A549 (cell line): ENCODE measurements at regions not wholly inside any gene's neighbourhood (a gene's known extent, or its start where the extent isn't known, plus 50 kb on each side); places are given as distances from the start of the nearest gene placed in this dataset.

Source experiments
- ATAC-seq, 2 experiments: fragments of 200-7000 bp in 1 of 2; fragments of >200 bp in 1 of 2; cut with Nextera tagmentation in 1 of 2; cut with Tn5 transposase in 1 of 2; 3 replicates each; pipeline versions ENCODE4 v1.8.0 to v1.9.1; 2018 to 2020; ENCODE audit warnings: mild to moderate bottlenecking in 1 of 2, moderate library complexity in 1 of 2
- CTCF ChIA-PET: fragments of 300-600 bp; sonication (Branson Sonifier 250); formaldehyde crosslinking; extraction: SDS; loops from one replicate; lab custom pipeline; 2021; ENCODE audit warnings: antibody characterized with exemption, inconsistent platforms; lab: Yijun Ruan, JAX
- POLR2A ChIA-PET: fragments of 350-600 bp; formaldehyde crosslinking; extraction: SDS; loops from one replicate; lab custom pipeline; 2021; ENCODE audit warnings: antibody characterized with exemption, inconsistent platforms; lab: Yijun Ruan, JAX
- DNase-seq, 2 experiments: peaks; one replicate each; pipeline versions ENCODE4 v3.0.0 to v3.0.0-alpha.2; 2011 to 2016; ENCODE audit warnings: low read depth in 1 of 2, low spot score in 1 of 2
- FAIRE-seq: peaks from 2 replicates; lab custom pipeline; 2011; peaks lifted over from hg19 to GRCh38; lab: Jason Lieb, UNC
- H3K27ac ChIP-seq, 2 experiments: fragments of >200 bp; sonication (Bioruptor Twin); formaldehyde crosslinking; 3 replicates each; pipeline ENCODE4 v1.5.1; 2016 to 2017
- H3K4me1 ChIP-seq: fragments of >200 bp; sonication (Bioruptor Twin); formaldehyde crosslinking; 3 replicates; pipeline ENCODE4 v1.6.1; 2016
- H3K4me2 ChIP-seq: fragments of >200 bp; sonication (Bioruptor Twin); formaldehyde crosslinking; 3 replicates; pipeline ENCODE4 v1.6.1; 2016
- H3K4me3 ChIP-seq: fragments of >200 bp; sonication (Bioruptor Twin); formaldehyde crosslinking; 3 replicates; pipeline ENCODE4 v1.5.1; 2016
- H3K9me3 ChIP-seq: fragments of >200 bp; sonication (Bioruptor Twin); formaldehyde crosslinking; 3 replicates; pipeline ENCODE4 v1.6.1; 2016
- BHLHE40 ChIP-seq: IDR thresholded peaks from 2 replicates; pipeline ENCODE4 v1.6.1; 2012; ENCODE audit warnings: low read depth, low read length, inconsistent platforms
- CHD4 ChIP-seq: fragments of 200-600 bp; sonication (generic); IDR thresholded peaks from 2 replicates; pipeline ENCODE4 v1.6.1; 2016; ENCODE audit warnings: antibody characterized with exemption, mild to moderate bottlenecking, borderline replicate concordance
- FOXS1 ChIP-seq: fragments of 250-450 bp; sonication (Bioruptor Pico); IDR thresholded peaks from 2 replicates; pipeline ENCODE4 v1.5.0; 2020; ENCODE audit warnings: mild to moderate bottlenecking, moderate library complexity
- GATA3 ChIP-seq: IDR thresholded peaks from 2 replicates; pipeline ENCODE4 v1.6.1; 2012; ENCODE audit warnings: borderline replicate concordance
- HEYL ChIP-seq: fragments of 250-450 bp; sonication (Bioruptor Pico); IDR thresholded peaks from 2 replicates; pipeline ENCODE4 v1.8.0; 2021; ENCODE audit warnings: mild to moderate bottlenecking, moderate library complexity
- HOXB13 ChIP-seq: fragments of 250-450 bp; sonication (Bioruptor Pico); IDR thresholded peaks from 2 replicates; pipeline ENCODE4 v1.5.0; 2020; ENCODE audit warnings: low read depth, mild to moderate bottlenecking, moderate library complexity
- HOXB5 ChIP-seq: fragments of 250-450 bp; sonication (Bioruptor Pico); IDR thresholded peaks from 2 replicates; pipeline ENCODE4 v1.5.0; 2020; ENCODE audit warnings: mild to moderate bottlenecking, moderate library complexity
- MAFK ChIP-seq: fragments of 450-650 bp; IDR thresholded peaks from 2 replicates; pipeline ENCODE4 v1.6.1; 2014; ENCODE audit not compliant: partially characterized antibody
- MAZ ChIP-seq: fragments of 150-350 bp; IDR thresholded peaks from 2 replicates; pipeline ENCODE4 v1.6.1; 2014; ENCODE audit warnings: antibody characterized with exemption, low read depth, low read length, borderline replicate concordance
- NFE2L2 ChIP-seq: fragments of 150-350 bp; conservative IDR thresholded peaks from 2 replicates; pipeline ENCODE4 v1.6.1; 2014; ENCODE audit warnings: low read length
- NR3C1 ChIP-seq: fragments of >200 bp; sonication (Bioruptor Twin); formaldehyde crosslinking; IDR thresholded peaks from 3 replicates; pipeline ENCODE4 v1.6.1; 2017
- TFCP2L1 ChIP-seq: fragments of 250-450 bp; sonication (Bioruptor Pico); IDR thresholded peaks from 2 replicates; pipeline ENCODE4 v1.5.0; 2021; ENCODE audit warnings: mild to moderate bottlenecking
- ZC3H11A ChIP-seq: fragments of 450-650 bp; IDR thresholded peaks from 2 replicates; pipeline ENCODE4 v1.6.1; 2014; ENCODE audit warnings: antibody characterized with exemption, mild to moderate bottlenecking
- WGBS: methylation state at CpG from one replicate; pipeline ENCODE4 v1.1.6; 2017; ENCODE audit errors: missing lambda C conversion rate; 5-methylcytosine and 5-hydroxymethylcytosine counted together
- TF ChIP-seq, protein P1 (sequence below): fragments of 450-650 bp; IDR thresholded peaks from 2 replicates; pipeline ENCODE4 v1.6.1; 2014; ENCODE audit warnings: antibody characterized with exemption
- TF ChIP-seq, protein P2 (sequence below): fragments of >200 bp; sonication (Bioruptor Twin); formaldehyde crosslinking; IDR thresholded peaks from 3 replicates; pipeline ENCODE4 v1.5.1; 2016
- TF ChIP-seq, protein P3 (sequence below): fragments of 200-600 bp; sonication (generic); IDR thresholded peaks from 2 replicates; pipeline ENCODE4 v1.6.1; 2016; ENCODE audit warnings: antibody characterized with exemption, mild to moderate bottlenecking, moderate library complexity
- TF ChIP-seq, protein P4 (sequence below): fragments of 150-350 bp; IDR thresholded peaks from 2 replicates; pipeline ENCODE4 v1.6.1; 2014; ENCODE audit warnings: low read depth, mild to moderate bottlenecking, low read length
- TF ChIP-seq, protein P5 (sequence below): fragments of 250-450 bp; sonication (Bioruptor Pico); IDR thresholded peaks from 2 replicates; pipeline ENCODE4 v1.5.0; 2020; ENCODE audit warnings: low read depth, mild to moderate bottlenecking, moderate library complexity
- TF ChIP-seq, protein P6 (sequence below): fragments of >200 bp; sonication (Bioruptor Twin); formaldehyde crosslinking; IDR thresholded peaks from 2 replicates; pipeline ENCODE4 v1.6.1; 2016
- TF ChIP-seq, protein P7 (sequence below): fragments of >200 bp; sonication (Bioruptor Twin); formaldehyde crosslinking; IDR thresholded peaks from 3 replicates; pipeline ENCODE4 v1.6.1; 2016
- TF ChIP-seq, protein P8 (sequence below): IDR thresholded peaks from 2 replicates; pipeline ENCODE4 v1.6.1; 2012

DNA sequence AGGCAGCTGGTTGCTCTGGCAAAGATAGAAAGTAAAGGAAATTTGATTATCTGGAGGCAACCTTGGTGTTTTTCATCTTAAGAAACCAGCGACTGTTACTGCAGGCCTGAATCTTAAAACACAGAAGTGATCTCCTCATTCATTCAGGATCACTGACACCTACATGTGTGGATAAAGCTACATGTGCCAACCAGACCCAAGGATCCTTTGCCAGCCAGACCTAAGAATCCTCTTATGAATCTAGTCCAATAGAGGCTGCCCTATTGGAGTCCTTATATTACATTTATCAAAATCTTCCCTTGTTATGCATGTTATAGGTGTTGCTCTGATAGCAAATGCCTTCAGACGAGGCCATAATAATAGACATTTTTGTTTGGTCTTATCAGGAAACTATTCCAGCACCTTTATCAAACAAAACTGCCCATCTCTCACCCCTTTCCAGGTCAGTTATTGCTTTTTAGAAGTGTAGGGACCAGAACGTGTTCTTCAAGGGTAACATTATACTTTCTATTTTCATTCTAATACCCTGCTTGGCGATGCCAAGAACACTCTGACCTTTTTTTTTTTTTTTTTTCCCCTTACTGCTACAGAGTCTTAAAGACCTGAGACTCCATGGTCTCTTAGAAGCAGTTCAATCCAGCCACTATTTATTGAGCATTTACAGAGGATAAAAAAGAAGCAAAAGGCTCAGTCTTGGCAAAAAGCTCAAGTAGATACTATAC lies 175.5 kb upstream of the PTBP2 start:
- ChIA-PET POLR2A (no interaction called here), CTCF (no interaction called here)
- no peak overlapping the region for H3K4me3 ChIP-seq
- DNase-seq = no peak
- no peak for ATAC-seq
- WGBS = 55% methylated on average over 4 of the region's 4 CpGs
- H3K9me3 ChIP-seq = no peaks in the 10 kb centered on the region
- H3K4me2 ChIP-seq = no peak overlapping the region
- H3K4me1 ChIP-seq = no peaks in the 10 kb centered on the region
- TF ChIP-seq HEYL (CRISPR knock-in tag) = no peak
- no peak for TF ChIP-seq MAFK
- no peak for TF ChIP-seq CHD4
- TF ChIP-seq, protein P1, sequence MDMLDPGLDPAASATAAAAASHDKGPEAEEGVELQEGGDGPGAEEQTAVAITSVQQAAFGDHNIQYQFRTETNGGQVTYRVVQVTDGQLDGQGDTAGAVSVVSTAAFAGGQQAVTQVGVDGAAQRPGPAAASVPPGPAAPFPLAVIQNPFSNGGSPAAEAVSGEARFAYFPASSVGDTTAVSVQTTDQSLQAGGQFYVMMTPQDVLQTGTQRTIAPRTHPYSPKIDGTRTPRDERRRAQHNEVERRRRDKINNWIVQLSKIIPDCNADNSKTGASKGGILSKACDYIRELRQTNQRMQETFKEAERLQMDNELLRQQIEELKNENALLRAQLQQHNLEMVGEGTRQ = no peak
- TF ChIP-seq NFE2L2 = no peak
- TF ChIP-seq HOXB13 (CRISPR knock-in tag) = no peak
- TF ChIP-seq ZC3H11A = no peak
- TF ChIP-seq, protein P2, sequence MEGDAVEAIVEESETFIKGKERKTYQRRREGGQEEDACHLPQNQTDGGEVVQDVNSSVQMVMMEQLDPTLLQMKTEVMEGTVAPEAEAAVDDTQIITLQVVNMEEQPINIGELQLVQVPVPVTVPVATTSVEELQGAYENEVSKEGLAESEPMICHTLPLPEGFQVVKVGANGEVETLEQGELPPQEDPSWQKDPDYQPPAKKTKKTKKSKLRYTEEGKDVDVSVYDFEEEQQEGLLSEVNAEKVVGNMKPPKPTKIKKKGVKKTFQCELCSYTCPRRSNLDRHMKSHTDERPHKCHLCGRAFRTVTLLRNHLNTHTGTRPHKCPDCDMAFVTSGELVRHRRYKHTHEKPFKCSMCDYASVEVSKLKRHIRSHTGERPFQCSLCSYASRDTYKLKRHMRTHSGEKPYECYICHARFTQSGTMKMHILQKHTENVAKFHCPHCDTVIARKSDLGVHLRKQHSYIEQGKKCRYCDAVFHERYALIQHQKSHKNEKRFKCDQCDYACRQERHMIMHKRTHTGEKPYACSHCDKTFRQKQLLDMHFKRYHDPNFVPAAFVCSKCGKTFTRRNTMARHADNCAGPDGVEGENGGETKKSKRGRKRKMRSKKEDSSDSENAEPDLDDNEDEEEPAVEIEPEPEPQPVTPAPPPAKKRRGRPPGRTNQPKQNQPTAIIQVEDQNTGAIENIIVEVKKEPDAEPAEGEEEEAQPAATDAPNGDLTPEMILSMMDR = no peak
- TF ChIP-seq, protein P3, sequence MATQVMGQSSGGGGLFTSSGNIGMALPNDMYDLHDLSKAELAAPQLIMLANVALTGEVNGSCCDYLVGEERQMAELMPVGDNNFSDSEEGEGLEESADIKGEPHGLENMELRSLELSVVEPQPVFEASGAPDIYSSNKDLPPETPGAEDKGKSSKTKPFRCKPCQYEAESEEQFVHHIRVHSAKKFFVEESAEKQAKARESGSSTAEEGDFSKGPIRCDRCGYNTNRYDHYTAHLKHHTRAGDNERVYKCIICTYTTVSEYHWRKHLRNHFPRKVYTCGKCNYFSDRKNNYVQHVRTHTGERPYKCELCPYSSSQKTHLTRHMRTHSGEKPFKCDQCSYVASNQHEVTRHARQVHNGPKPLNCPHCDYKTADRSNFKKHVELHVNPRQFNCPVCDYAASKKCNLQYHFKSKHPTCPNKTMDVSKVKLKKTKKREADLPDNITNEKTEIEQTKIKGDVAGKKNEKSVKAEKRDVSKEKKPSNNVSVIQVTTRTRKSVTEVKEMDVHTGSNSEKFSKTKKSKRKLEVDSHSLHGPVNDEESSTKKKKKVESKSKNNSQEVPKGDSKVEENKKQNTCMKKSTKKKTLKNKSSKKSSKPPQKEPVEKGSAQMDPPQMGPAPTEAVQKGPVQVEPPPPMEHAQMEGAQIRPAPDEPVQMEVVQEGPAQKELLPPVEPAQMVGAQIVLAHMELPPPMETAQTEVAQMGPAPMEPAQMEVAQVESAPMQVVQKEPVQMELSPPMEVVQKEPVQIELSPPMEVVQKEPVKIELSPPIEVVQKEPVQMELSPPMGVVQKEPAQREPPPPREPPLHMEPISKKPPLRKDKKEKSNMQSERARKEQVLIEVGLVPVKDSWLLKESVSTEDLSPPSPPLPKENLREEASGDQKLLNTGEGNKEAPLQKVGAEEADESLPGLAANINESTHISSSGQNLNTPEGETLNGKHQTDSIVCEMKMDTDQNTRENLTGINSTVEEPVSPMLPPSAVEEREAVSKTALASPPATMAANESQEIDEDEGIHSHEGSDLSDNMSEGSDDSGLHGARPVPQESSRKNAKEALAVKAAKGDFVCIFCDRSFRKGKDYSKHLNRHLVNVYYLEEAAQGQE = no peak
- no peak for TF ChIP-seq FOXS1 (CRISPR knock-in tag)
- TF ChIP-seq NR3C1 = no peak
- TF ChIP-seq, all 56 proteins: peak for 0
- no peak overlapping the region for H3K27ac ChIP-seq
- FAIRE-seq = no peak

DNA sequence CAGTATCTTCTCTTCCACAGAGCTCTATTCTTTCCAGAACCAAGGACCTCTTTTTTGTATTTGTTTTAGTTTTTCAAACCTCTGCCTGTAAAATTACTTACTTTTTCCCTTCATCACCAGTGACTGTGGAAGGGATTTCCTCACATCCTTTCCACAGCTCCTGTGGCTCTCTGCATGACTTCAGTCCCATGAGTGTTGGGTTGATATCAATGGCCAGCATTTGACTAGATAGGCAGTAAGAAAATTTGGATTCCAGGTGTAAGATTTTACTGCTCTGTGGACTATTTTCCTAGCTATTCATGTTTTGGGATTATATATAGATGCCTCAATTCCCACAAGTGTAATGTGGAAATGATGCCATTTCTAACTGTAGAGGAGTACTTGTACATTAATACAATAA lies 171.5 kb upstream of the PTBP2 start:
- no peak for DNase-seq
- no peak for FAIRE-seq
- TF ChIP-seq, protein P4, sequence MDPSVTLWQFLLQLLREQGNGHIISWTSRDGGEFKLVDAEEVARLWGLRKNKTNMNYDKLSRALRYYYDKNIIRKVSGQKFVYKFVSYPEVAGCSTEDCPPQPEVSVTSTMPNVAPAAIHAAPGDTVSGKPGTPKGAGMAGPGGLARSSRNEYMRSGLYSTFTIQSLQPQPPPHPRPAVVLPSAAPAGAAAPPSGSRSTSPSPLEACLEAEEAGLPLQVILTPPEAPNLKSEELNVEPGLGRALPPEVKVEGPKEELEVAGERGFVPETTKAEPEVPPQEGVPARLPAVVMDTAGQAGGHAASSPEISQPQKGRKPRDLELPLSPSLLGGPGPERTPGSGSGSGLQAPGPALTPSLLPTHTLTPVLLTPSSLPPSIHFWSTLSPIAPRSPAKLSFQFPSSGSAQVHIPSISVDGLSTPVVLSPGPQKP = no peak
- no peak for TF ChIP-seq GATA3
- no peak for TF ChIP-seq HOXB5
- TF ChIP-seq BHLHE40 = no peak
- TF ChIP-seq FOXS1 (CRISPR knock-in tag) = no peak
- no peak for TF ChIP-seq MAZ
- no peak for TF ChIP-seq TFCP2L1 (CRISPR knock-in tag)
- TF ChIP-seq, protein P5, sequence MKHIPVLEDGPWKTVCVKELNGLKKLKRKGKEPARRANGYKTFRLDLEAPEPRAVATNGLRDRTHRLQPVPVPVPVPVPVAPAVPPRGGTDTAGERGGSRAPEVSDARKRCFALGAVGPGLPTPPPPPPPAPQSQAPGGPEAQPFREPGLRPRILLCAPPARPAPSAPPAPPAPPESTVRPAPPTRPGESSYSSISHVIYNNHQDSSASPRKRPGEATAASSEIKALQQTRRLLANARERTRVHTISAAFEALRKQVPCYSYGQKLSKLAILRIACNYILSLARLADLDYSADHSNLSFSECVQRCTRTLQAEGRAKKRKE = no peak
- TF ChIP-seq, protein P6, sequence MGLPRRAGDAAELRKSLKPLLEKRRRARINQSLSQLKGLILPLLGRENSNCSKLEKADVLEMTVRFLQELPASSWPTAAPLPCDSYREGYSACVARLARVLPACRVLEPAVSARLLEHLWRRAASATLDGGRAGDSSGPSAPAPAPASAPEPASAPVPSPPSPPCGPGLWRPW = no peak
- TF ChIP-seq, protein P7, sequence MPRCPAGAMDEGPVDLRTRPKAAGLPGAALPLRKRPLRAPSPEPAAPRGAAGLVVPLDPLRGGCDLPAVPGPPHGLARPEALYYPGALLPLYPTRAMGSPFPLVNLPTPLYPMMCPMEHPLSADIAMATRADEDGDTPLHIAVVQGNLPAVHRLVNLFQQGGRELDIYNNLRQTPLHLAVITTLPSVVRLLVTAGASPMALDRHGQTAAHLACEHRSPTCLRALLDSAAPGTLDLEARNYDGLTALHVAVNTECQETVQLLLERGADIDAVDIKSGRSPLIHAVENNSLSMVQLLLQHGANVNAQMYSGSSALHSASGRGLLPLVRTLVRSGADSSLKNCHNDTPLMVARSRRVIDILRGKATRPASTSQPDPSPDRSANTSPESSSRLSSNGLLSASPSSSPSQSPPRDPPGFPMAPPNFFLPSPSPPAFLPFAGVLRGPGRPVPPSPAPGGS = no peak
- TF ChIP-seq, protein P8, sequence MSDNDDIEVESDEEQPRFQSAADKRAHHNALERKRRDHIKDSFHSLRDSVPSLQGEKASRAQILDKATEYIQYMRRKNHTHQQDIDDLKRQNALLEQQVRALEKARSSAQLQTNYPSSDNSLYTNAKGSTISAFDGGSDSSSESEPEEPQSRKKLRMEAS = no peak
- no peaks in the 10 kb centered on the region for H3K9me3 ChIP-seq
- no peak overlapping the region for H3K4me2 ChIP-seq
- no peak overlapping the region for H3K4me3 ChIP-seq
- POLR2A ChIA-PET = no interaction called here
- no peak overlapping the region for H3K27ac ChIP-seq
- no peaks in the 10 kb centered on the region for H3K4me1 ChIP-seq
- CTCF ChIA-PET = interaction anchor here (1.0 kb wide), 1 partner anchor 12 kb away, joined by 3 read pairs; no protein-coding TSS in a partner anchor
- ATAC-seq = no peak
